ENCODE measurements at regions not wholly inside any gene's neighbourhood (a gene's known extent, or its start where the extent isn't known, plus 50 kb on each side); places are given as distances from the start of the nearest gene placed in this dataset.

DNA sequence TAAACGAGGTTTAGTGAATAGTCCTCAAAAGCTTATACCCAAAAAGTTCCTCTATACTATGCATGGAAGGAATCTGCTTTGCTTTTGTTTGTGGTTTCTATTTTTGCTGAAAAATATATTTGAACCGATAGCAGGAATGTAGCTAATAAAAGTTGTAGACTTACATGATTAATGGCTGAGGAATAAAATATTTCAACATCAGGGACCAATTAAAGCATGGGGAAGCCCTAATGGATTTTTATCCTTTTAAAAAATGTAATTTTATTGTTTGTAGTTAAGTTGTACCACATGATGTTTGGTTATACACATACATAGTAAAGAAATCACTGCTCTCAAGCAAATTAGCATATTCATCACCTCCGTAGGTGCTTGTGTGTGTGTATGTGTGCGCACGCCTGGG lies 295.3 kb upstream of the CNTN5 start:
- no peak for TF ChIP-seq POLR2A (IDR thresholded peaks at IDR 0.05)
- TF ChIP-seq, protein P1, sequence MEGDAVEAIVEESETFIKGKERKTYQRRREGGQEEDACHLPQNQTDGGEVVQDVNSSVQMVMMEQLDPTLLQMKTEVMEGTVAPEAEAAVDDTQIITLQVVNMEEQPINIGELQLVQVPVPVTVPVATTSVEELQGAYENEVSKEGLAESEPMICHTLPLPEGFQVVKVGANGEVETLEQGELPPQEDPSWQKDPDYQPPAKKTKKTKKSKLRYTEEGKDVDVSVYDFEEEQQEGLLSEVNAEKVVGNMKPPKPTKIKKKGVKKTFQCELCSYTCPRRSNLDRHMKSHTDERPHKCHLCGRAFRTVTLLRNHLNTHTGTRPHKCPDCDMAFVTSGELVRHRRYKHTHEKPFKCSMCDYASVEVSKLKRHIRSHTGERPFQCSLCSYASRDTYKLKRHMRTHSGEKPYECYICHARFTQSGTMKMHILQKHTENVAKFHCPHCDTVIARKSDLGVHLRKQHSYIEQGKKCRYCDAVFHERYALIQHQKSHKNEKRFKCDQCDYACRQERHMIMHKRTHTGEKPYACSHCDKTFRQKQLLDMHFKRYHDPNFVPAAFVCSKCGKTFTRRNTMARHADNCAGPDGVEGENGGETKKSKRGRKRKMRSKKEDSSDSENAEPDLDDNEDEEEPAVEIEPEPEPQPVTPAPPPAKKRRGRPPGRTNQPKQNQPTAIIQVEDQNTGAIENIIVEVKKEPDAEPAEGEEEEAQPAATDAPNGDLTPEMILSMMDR (IDR thresholded peaks at IDR 0.05 in 4 of 5, conservative IDR thresholded peaks at IDR 0.05 in 1 of 5): no peak

Data from gastrocnemius medialis (tissue), 4 donors.